ENCODE measurements at regions not wholly inside any gene's neighbourhood (a gene's known extent, or its start where the extent isn't known, plus 50 kb on each side); places are given as distances from the start of the nearest gene placed in this dataset.
A peak's percentile ranks its signal among the peaks of the same experiment; 100 is the strongest.

- no peak for TF ChIP-seq CTCF (IDR thresholded peaks at IDR 0.05)
- TF ChIP-seq JUND (IDR thresholded peaks at IDR 0.05): peak; percentile 77
- TF ChIP-seq YY1 (IDR thresholded peaks at IDR 0.05; ENCODE audit: low read depth): no peak
- TF ChIP-seq POLR2AphosphoS5 (IDR thresholded peaks at IDR 0.05; ENCODE audit: low read depth, low read length): peak; percentile 65
- TF ChIP-seq TEAD4 (IDR thresholded peaks at IDR 0.05; ENCODE audit: borderline replicate concordance, insufficient read depth): peak; percentile 57; the same call in 1 of the 2 replicates
- no peak for TF ChIP-seq NRF1 (IDR thresholded peaks at IDR 0.05; ENCODE audit: low read depth, low read length)
- TF ChIP-seq EZH2phosphoT487 (IDR thresholded peaks at IDR 0.05; ENCODE audit: borderline replicate concordance, low read depth): no peak
- TF ChIP-seq CHD2 (IDR thresholded peaks at IDR 0.05; ENCODE audit: low read length, partially characterized antibody): peak; percentile 19
- TF ChIP-seq PBX3 (IDR thresholded peaks at IDR 0.05): peak; percentile 87
- no peak for TF ChIP-seq REST (IDR thresholded peaks at IDR 0.05; ENCODE audit: low read depth, low read length)
- TF ChIP-seq SIN3A (IDR thresholded peaks at IDR 0.05; ENCODE audit: borderline replicate concordance, low read depth, low read length): no peak
- no peak for TF ChIP-seq MXI1 (IDR thresholded peaks at IDR 0.05; ENCODE audit: low read depth, low read length)
- TF ChIP-seq RAD21 (IDR thresholded peaks at IDR 0.05; ENCODE audit: low read length): peak; percentile 14; the same call in 1 of the 2 replicates
Measured at GRCh38 chr15:91413142-91413541, 313.1 kb downstream of the SV2B start (continued).

- POLR2A ChIA-PET: no interaction called here
- WGBS (ENCODE audit: low lambda C conversion rate): 64% methylated on average over 2 of the region's 2 CpGs
- CTCF ChIA-PET: interaction anchor here (0.9 to 2.0 kb wide), 4 partner anchors 10 to 111 kb away, joined by 3 to 5 read pairs (median 3); no protein-coding TSS in a partner anchor
Measured at GRCh38 chr15:91414124-91414523, 314.1 kb downstream of the SV2B start.

More at GRCh38 chr15:91414124-91414523, 314.1 kb downstream of the SV2B start:
- peaks cover 0 to 3% of the 10 kb centered on the region in 2 experiments; a peak in 2 of 4 replicates for H3K4me1 ChIP-seq (ENCODE audit: control insufficient read depth in 1 of 2, insufficient read depth in 2 of 2, low read depth in 1 of 2, low read length in 1 of 2)
- no peak overlapping the region for H3K4me3 ChIP-seq (ENCODE audit: low read depth in 2 of 2, low read length in 1 of 2)
- no peak overlapping the region for H3K4me2 ChIP-seq
- DNase-seq: no peak
- H2AFZ ChIP-seq (ENCODE audit: low read depth): no peak overlapping the region
- no peaks in the 10 kb centered on the region for H4K20me1 ChIP-seq (ENCODE audit: insufficient read depth)
- no peaks in the 10 kb centered on the region for H3K79me2 ChIP-seq (ENCODE audit: insufficient read depth)
- no peaks in the 10 kb centered on the region for H3K36me3 ChIP-seq (replicated peaks in 1 of 2; ENCODE audit: control insufficient read depth in 1 of 2, insufficient read depth in 2 of 2, low read length in 1 of 2)
- H3K27me3 ChIP-seq (ENCODE audit: insufficient read depth): no peaks in the 10 kb centered on the region
- no peaks in the 10 kb centered on the region for H3K9me2 ChIP-seq
- H3K9ac ChIP-seq: no peak overlapping the region
- H3F3A ChIP-seq (replicated peaks; ENCODE audit: insufficient read depth): peaks cover 6% of the 10 kb centered on the region
- no peaks in the 10 kb centered on the region for H3K9me3 ChIP-seq
- no peak overlapping the region for H3K27ac ChIP-seq (ENCODE audit: low read depth in 2 of 2, low read length in 1 of 2)
- TF ChIP-seq GABPA (IDR thresholded peaks at IDR 0.05; ENCODE audit: low read depth) (no peak), FOXJ3 (CRISPR knock-in tag; IDR thresholded peaks at IDR 0.05) (no peak), MAX (IDR thresholded peaks at IDR 0.05; ENCODE audit: low read depth) (no peak), RAD21 (IDR thresholded peaks at IDR 0.05; ENCODE audit: low read length) (no peak), ZBTB33 (IDR thresholded peaks at IDR 0.05; ENCODE audit: borderline replicate concordance, low read depth) (no peak), RFX5 (IDR thresholded peaks at IDR 0.05; ENCODE audit: low read length) (no peak), ELF1 (IDR thresholded peaks at IDR 0.05) (no peak)
